Nephron progenitor cell (in vitro differentiated cells): ENCODE measurements at regions not wholly inside any gene's neighbourhood (a gene's known extent, or its start where the extent isn't known, plus 50 kb on each side); places are given as distances from the start of the nearest gene placed in this dataset.

Experiments used
- DNase-seq: peaks from one replicate; pipeline ENCODE4 v3.0.0; 2021
- H3K27ac Mint-ChIP-seq: 2 replicates; pipeline ENCODE4 v1.8.0; 2021; ENCODE audit warnings: mild to moderate bottlenecking, moderate library complexity, mixed read lengths
- H3K27me3 Mint-ChIP-seq: 2 replicates; pipeline ENCODE4 v1.8.0; 2021; ENCODE audit warnings: mild to moderate bottlenecking, low read depth, mixed read lengths; ENCODE audit not compliant: poor library complexity
- H3K36me3 Mint-ChIP-seq: 2 replicates; pipeline ENCODE4 v1.8.0; 2021; ENCODE audit warnings: low read depth, mixed read lengths
- H3K4me1 Mint-ChIP-seq: 2 replicates; pipeline ENCODE4 v1.8.0; 2021; ENCODE audit warnings: mixed read lengths
- H3K4me3 Mint-ChIP-seq: 2 replicates; pipeline ENCODE4 v1.8.0; 2021; ENCODE audit warnings: mild to moderate bottlenecking, moderate library complexity, mixed read lengths
- H3K9me3 Mint-ChIP-seq: 2 replicates; pipeline ENCODE4 v1.8.0; 2021; ENCODE audit warnings: mild to moderate bottlenecking, moderate library complexity, mixed read lengths
- TF ChIP-seq, protein P1 (sequence below): fragments of 200-600 bp; sonication (generic); IDR thresholded peaks from 2 replicates; pipeline ENCODE4 v1.5.0; 2021; ENCODE audit warnings: antibody characterized with exemption

DNA sequence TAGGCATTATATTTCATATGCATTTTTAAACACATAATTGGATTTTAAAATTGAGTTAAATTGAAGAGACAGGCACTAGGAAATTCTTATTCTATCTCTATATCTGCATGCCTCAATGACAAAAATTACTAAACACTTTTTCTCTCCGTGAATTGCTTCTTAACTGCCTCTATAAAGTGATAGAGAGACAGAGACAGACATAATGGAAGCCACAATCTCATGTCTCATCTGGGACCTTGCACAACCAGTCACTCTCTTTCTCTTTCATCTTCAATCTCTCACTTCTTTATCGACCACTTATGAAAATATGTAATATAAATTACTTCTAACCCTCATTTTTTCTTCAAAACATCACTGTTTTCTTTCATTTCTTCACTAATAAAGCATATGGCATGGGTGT is 238.9 kb upstream of the ZNF804A start:
- no peak overlapping the region for H3K4me3 Mint-ChIP-seq
- no peak overlapping the region for H3K27ac Mint-ChIP-seq
- H3K4me1 Mint-ChIP-seq = no peaks in the 10 kb centered on the region
- no peak for DNase-seq
- H3K9me3 Mint-ChIP-seq = no peaks in the 10 kb centered on the region
- no peaks in the 10 kb centered on the region for H3K36me3 Mint-ChIP-seq
- TF ChIP-seq, protein P1, sequence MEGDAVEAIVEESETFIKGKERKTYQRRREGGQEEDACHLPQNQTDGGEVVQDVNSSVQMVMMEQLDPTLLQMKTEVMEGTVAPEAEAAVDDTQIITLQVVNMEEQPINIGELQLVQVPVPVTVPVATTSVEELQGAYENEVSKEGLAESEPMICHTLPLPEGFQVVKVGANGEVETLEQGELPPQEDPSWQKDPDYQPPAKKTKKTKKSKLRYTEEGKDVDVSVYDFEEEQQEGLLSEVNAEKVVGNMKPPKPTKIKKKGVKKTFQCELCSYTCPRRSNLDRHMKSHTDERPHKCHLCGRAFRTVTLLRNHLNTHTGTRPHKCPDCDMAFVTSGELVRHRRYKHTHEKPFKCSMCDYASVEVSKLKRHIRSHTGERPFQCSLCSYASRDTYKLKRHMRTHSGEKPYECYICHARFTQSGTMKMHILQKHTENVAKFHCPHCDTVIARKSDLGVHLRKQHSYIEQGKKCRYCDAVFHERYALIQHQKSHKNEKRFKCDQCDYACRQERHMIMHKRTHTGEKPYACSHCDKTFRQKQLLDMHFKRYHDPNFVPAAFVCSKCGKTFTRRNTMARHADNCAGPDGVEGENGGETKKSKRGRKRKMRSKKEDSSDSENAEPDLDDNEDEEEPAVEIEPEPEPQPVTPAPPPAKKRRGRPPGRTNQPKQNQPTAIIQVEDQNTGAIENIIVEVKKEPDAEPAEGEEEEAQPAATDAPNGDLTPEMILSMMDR = no peak
- no peaks in the 10 kb centered on the region for H3K27me3 Mint-ChIP-seq

DNA sequence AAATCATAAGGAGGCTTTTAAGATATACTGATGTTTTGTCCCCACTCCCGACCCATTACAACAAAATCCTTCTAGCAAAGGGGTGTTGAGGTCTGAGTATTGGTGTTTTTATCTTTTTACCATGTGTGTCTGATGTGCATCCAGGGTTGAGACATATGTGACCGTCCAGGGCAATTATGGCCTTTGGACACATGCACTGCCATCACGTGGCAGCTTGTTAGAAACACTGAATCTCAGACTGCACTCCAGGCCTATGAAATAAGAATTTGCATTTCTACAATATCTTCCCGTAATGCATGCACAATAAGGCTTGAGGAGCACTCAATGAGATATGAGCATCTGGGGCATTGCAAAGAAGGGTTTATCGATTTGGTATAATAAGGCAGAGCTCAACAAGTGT is 235.1 kb upstream of the ZNF804A start:
- TF ChIP-seq, protein P1 = no peak
- H3K4me1 Mint-ChIP-seq = no peaks in the 10 kb centered on the region
- H3K27me3 Mint-ChIP-seq = no peaks in the 10 kb centered on the region
- no peaks in the 10 kb centered on the region for H3K9me3 Mint-ChIP-seq
- H3K4me3 Mint-ChIP-seq = no peak overlapping the region
- H3K36me3 Mint-ChIP-seq = no peaks in the 10 kb centered on the region
- H3K27ac Mint-ChIP-seq = no peak overlapping the region
- no peak for DNase-seq

DNA sequence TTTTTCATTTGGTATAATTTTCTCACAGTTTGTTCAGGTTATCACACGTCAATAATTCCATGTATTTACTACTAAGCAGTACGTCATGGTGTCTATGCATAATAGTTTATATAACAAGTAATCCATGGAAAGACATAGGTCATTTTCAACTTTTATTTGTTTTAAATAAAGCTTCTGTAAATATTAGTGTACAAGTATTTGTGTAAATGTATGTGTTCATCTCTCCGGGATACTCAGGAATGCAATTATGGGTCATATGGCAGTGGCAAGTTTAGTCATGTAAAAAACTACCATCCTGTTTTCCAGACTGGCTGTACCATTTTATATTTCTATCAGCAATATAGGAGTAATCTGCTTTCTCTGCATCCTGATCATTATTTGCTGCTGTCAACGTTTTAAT is 231.1 kb upstream of the ZNF804A start:
- Mint-ChIP-seq H3K4me1 (no peaks in the 10 kb centered on the region), H3K27me3 (no peaks in the 10 kb centered on the region), H3K9me3 (no peaks in the 10 kb centered on the region), H3K27ac (no peak overlapping the region), H3K4me3 (no peak overlapping the region), H3K36me3 (no peaks in the 10 kb centered on the region)
- DNase-seq = no peak
- TF ChIP-seq, protein P1 = no peak

DNA sequence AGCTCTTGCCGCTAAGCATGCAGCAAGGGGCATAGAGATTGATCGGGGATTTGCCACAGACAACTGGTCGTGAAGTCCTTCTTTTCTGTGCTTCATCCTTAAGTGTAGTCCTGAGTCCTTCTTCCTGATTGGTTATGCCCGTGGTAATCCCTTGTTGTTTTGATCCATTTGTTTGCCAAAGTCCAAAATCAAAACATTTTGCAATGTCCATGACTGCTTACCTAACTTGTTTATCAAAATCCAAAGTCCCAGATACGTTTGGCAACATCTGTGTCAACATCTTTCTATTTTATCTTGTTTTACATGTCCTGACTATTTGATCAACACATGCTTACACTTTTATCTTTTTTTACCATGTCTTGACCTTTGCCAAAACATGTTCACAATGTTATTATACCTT is 229.0 kb upstream of the ZNF804A start:
- Mint-ChIP-seq H3K4me1 (no peaks in the 10 kb centered on the region), H3K36me3 (no peaks in the 10 kb centered on the region), H3K9me3 (no peaks in the 10 kb centered on the region), H3K27me3 (no peaks in the 10 kb centered on the region), H3K27ac (no peak overlapping the region), H3K4me3 (no peak overlapping the region)
- DNase-seq = no peak
- TF ChIP-seq, protein P1 = no peak

DNA sequence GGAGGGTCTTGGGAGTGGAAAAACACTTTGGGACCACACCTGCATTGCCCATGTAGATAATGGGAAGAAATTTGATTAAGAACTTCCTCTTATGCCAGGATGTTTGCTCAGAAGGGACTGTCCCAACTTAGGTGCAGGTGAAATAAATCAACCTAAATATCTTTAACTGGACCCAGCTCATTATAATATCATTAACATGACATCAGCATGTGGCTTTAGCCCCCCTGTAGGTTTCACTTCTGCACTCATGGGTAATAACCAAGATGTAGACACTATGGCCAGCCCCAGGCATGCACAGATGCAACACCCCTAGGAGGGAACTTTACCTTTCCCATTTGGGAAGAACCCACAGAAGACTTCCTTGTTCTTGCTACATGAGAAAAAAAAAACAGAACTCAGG is 227.4 kb upstream of the ZNF804A start:
- no peaks in the 10 kb centered on the region for H3K9me3 Mint-ChIP-seq
- no peak overlapping the region for H3K4me3 Mint-ChIP-seq
- H3K36me3 Mint-ChIP-seq = no peaks in the 10 kb centered on the region
- no peaks in the 10 kb centered on the region for H3K4me1 Mint-ChIP-seq
- TF ChIP-seq, protein P1 = no peak
- no peak overlapping the region for H3K27ac Mint-ChIP-seq
- DNase-seq = no peak
- H3K27me3 Mint-ChIP-seq = no peaks in the 10 kb centered on the region

DNA sequence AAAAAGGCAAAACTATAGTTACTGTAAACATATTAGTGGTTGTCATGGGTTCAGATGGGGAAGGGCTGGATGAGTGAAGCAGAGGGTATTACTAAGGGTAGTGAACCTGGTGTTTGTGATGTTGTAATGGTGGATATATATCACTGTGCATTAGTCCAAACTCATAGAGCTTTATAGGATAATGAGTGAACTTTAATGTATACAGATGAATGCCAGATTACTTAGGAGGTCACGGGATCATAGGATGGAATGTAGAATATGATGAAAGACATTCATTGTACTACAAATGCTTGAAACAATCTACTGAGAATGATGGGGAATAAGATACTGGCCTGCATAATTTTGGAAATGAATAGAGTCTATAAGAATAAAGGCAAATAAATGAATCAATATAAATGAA is 226.7 kb upstream of the ZNF804A start:
- H3K4me1 Mint-ChIP-seq = no peaks in the 10 kb centered on the region
- no peaks in the 10 kb centered on the region for H3K27me3 Mint-ChIP-seq
- no peak for DNase-seq
- H3K36me3 Mint-ChIP-seq = no peaks in the 10 kb centered on the region
- TF ChIP-seq, protein P1 = no peak
- H3K9me3 Mint-ChIP-seq = no peaks in the 10 kb centered on the region
- H3K27ac Mint-ChIP-seq = no peak overlapping the region
- no peak overlapping the region for H3K4me3 Mint-ChIP-seq
